ENCODE measurements at regions not wholly inside any gene's neighbourhood (a gene's known extent, or its start where the extent isn't known, plus 50 kb on each side); places are given as distances from the start of the nearest gene placed in this dataset.

GRCh38 chr11:90784241-90784814 is 561.5 kb upstream of the CHORDC1 start:
- H3K9me3 ChIP-seq = no peaks in the 10 kb centered on the region
- H3K4me3 ChIP-seq = no peak overlapping the region
- H3K4me1 ChIP-seq = peaks cover 22% of the 10 kb centered on the region
- no peaks in the 10 kb centered on the region for H3K36me3 ChIP-seq (replicated peaks)
- no peak for DNase-seq (ENCODE audit: low spot score in 2 of 2)
- no peaks in the 10 kb centered on the region for H3K27me3 ChIP-seq (ENCODE audit: low read depth)
- in situ Hi-C loops (cut with MboI; ENCODE audit: low sequenced_read_pairs) = no loop called here

GRCh38 chr11:90783111-90783510 is 560.3 kb upstream of the CHORDC1 start:
- H3K36me3 ChIP-seq (replicated peaks) = no peaks in the 10 kb centered on the region
- H3K4me1 ChIP-seq = peaks cover 22% of the 10 kb centered on the region
- H3K9me3 ChIP-seq = no peaks in the 10 kb centered on the region
- peak in 1 of 2 experiments; percentile 95 for DNase-seq (ENCODE audit: low spot score in 2 of 2)
- no peaks in the 10 kb centered on the region for H3K27me3 ChIP-seq (ENCODE audit: low read depth)
- in situ Hi-C loops (cut with MboI; ENCODE audit: low sequenced_read_pairs) = no loop called here
- no peak overlapping the region for H3K4me3 ChIP-seq

GRCh38 chr11:90779098-90779497 is 556.2 kb upstream of the CHORDC1 start:
- Histone ChIP-seq H3K9me3 (no peaks in the 10 kb centered on the region), H3K4me1 (peaks cover 20% of the 10 kb centered on the region), H3K27me3 (ENCODE audit: low read depth) (no peaks in the 10 kb centered on the region), H3K36me3 (replicated peaks) (no peaks in the 10 kb centered on the region), H3K4me3 (no peak overlapping the region)
- no peak for DNase-seq (ENCODE audit: low spot score in 2 of 2)
- in situ Hi-C loops (cut with MboI; ENCODE audit: low sequenced_read_pairs) = no loop called here

DNA sequence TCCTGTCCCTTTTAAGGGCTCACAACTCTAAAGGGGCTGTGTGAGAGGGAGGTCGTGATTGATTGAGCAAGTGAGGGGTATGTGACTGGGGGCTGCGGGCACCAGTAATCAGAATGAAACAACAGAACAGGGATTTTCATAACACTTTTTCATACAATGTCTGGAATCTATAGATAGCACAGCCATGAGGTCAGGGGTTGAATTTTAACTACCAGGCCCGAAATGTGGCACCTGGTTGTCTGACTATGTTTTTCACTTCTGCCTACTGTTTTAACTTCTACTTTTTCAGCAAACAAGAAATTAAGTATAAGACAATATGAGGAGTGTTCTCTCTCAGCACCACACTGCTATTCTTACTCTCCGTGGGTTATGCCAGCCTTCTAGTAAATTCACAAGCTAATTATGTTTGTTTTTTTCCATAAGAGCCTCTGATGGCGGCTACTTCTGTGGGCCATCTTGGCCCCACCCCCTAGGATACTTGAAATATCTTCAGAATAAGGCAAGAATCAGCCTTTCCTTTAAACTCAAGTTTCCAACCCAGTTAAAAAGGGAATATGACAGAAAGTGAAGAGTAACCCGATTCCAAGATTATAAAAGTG is 552.8 kb upstream of the CHORDC1 start:
- no peak for DNase-seq (ENCODE audit: low spot score in 2 of 2)
- in situ Hi-C loops (cut with MboI; ENCODE audit: low sequenced_read_pairs) = no loop called here
- Histone ChIP-seq H3K4me3 (no peak overlapping the region), H3K27me3 (ENCODE audit: low read depth) (no peaks in the 10 kb centered on the region), H3K9me3 (peaks cover 5% of the 10 kb centered on the region; the same call in 1 of the 2 replicates), H3K4me1 (peaks cover 5% of the 10 kb centered on the region; the same call in 1 of the 2 replicates), H3K36me3 (replicated peaks) (no peaks in the 10 kb centered on the region)

GRCh38 chr11:90774727-90775566 is 552.1 kb upstream of the CHORDC1 start:
- Histone ChIP-seq H3K36me3 (replicated peaks) (no peaks in the 10 kb centered on the region), H3K27me3 (ENCODE audit: low read depth) (no peaks in the 10 kb centered on the region), H3K4me1 (peaks cover 5% of the 10 kb centered on the region; the same call in 1 of the 2 replicates), H3K9me3 (peaks cover 5% of the 10 kb centered on the region; the same call in 1 of the 2 replicates), H3K4me3 (no peak overlapping the region)
- in situ Hi-C loops (cut with MboI; ENCODE audit: low sequenced_read_pairs) = no loop called here
- no peak for DNase-seq (ENCODE audit: low spot score in 2 of 2)

GRCh38 chr11:90770007-90770406 is 547.2 kb upstream of the CHORDC1 start:
- in situ Hi-C loops (cut with MboI; ENCODE audit: low sequenced_read_pairs) = no loop called here
- Histone ChIP-seq H3K27me3 (ENCODE audit: low read depth) (no peaks in the 10 kb centered on the region), H3K4me3 (no peak overlapping the region), H3K4me1 (peaks cover 5% of the 10 kb centered on the region; the same call in 1 of the 2 replicates), H3K36me3 (replicated peaks) (no peaks in the 10 kb centered on the region), H3K9me3 (peaks cover 5% of the 10 kb centered on the region; the same call in 1 of the 2 replicates)
- DNase-seq (ENCODE audit: low spot score in 2 of 2) = no peak

- H3K27me3 ChIP-seq (ENCODE audit: low read depth) = no peaks in the 10 kb centered on the region
- no peak for DNase-seq (ENCODE audit: low spot score in 2 of 2)
- H3K4me3 ChIP-seq = no peak overlapping the region
- H3K4me1 ChIP-seq = no peaks in the 10 kb centered on the region
- H3K36me3 ChIP-seq (replicated peaks) = no peaks in the 10 kb centered on the region
- no peaks in the 10 kb centered on the region for H3K9me3 ChIP-seq
- in situ Hi-C loops (cut with MboI; ENCODE audit: low sequenced_read_pairs) = no loop called here
Observed at GRCh38 chr11:90766121-90766520, 543.3 kb upstream of the CHORDC1 start.

DNA sequence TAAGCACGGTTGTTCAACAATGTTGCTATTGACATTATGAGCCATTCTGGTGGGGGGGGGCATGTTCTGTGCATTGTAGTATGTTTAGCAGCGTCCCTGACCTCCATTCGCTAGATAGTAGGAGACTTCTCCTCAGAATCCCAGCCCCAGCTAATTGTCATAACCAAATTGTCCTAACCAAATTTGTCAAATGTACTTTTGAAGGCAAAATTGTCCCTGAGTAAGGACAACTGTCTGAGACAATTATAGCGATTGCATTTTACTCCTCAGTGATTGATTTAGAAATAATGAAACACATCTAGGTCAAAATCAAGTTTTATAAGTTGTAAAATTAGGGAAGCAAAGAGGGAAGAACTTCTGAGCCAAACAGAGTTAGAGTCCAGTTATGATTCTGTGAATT is 541.8 kb upstream of the CHORDC1 start:
- H3K36me3 ChIP-seq (replicated peaks) = no peaks in the 10 kb centered on the region
- no peaks in the 10 kb centered on the region for H3K9me3 ChIP-seq
- in situ Hi-C loops (cut with MboI; ENCODE audit: low sequenced_read_pairs) = no loop called here
- no peak overlapping the region for H3K4me3 ChIP-seq
- H3K4me1 ChIP-seq = no peaks in the 10 kb centered on the region
- H3K27me3 ChIP-seq (ENCODE audit: low read depth) = no peaks in the 10 kb centered on the region
- DNase-seq (ENCODE audit: low spot score in 2 of 2) = no peak

DNA sequence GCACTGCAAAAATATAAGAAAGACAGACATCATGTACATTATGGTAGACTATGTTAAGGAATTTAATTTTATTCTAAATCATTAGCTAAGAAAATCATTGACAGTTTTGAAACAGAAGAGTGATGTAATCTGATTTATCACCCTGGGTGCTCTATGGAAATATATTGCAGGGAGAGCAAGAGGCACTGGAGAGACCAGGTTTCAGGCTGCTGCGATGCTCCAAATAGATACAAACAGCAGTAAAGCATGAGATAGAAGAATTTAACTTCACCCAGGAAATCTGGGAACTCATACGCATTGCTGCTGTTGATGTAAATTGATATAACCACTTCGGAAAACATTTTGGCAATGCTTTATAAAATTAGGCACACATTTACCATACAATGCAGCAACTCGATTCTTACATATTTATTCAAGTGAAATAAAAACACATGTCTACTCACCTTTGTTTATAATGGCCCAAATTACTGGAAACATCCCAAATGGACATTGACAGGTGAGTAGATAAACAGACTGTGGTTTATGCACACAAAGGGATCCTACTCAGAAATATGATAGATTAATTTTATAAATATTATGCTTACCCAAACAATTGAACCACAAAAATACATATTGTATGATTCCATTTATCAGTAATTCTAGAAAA is 535.1 kb upstream of the CHORDC1 start:
- Histone ChIP-seq H3K27me3 (ENCODE audit: low read depth) (peaks cover 5% of the 10 kb centered on the region; the same call in 1 of the 2 replicates), H3K4me3 (no peak overlapping the region), H3K9me3 (no peaks in the 10 kb centered on the region), H3K4me1 (no peaks in the 10 kb centered on the region), H3K36me3 (replicated peaks) (no peaks in the 10 kb centered on the region)
- in situ Hi-C loops (cut with MboI; ENCODE audit: low sequenced_read_pairs) = no loop called here
- DNase-seq (ENCODE audit: low spot score in 2 of 2) = no peak

GRCh38 chr11:90756617-90757016 is 533.8 kb upstream of the CHORDC1 start:
- in situ Hi-C loops (cut with MboI; ENCODE audit: low sequenced_read_pairs) = no loop called here
- no peak for DNase-seq (ENCODE audit: low spot score in 2 of 2)
- Histone ChIP-seq H3K9me3 (no peaks in the 10 kb centered on the region), H3K4me3 (no peak overlapping the region), H3K4me1 (no peaks in the 10 kb centered on the region), H3K27me3 (ENCODE audit: low read depth) (peaks cover 5% of the 10 kb centered on the region; the same call in 1 of the 2 replicates), H3K36me3 (replicated peaks) (no peaks in the 10 kb centered on the region)

- Histone ChIP-seq H3K9me3 (no peaks in the 10 kb centered on the region), H3K4me1 (no peaks in the 10 kb centered on the region), H3K4me3 (no peak overlapping the region), H3K27me3 (ENCODE audit: low read depth) (peaks cover 5% of the 10 kb centered on the region; the same call in 1 of the 2 replicates), H3K36me3 (replicated peaks) (no peaks in the 10 kb centered on the region)
- no peak for DNase-seq (ENCODE audit: low spot score in 2 of 2)
- in situ Hi-C loops (cut with MboI; ENCODE audit: low sequenced_read_pairs) = no loop called here
Observed at GRCh38 chr11:90753546-90753945, 530.7 kb upstream of the CHORDC1 start.

DNA sequence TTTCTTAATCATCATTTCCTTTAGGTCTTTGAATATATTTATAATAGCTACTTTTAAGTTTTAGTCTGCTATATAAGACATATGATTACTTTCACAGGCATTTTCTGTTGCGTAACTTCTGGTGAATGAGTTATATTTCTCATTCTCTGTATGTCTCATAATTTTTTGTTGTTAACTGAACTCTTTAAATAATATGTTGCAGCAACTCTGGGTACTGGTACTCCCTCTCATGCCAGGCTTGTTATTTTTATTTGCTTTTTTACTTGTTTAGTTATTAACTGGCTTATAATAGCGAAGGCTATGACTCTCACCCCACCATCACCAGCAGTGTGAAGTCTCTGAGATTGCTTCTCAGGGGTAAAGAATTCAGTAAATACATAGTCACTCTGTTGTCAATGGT is 524.2 kb upstream of the CHORDC1 start:
- in situ Hi-C loops (cut with MboI; ENCODE audit: low sequenced_read_pairs) = no loop called here
- peaks cover 3% of the 10 kb centered on the region; the same call in 1 of the 2 replicates for H3K27me3 ChIP-seq (ENCODE audit: low read depth)
- H3K9me3 ChIP-seq = no peaks in the 10 kb centered on the region
- H3K36me3 ChIP-seq (replicated peaks) = no peaks in the 10 kb centered on the region
- DNase-seq (ENCODE audit: low spot score in 2 of 2) = no peak
- H3K4me1 ChIP-seq = no peaks in the 10 kb centered on the region
- H3K4me3 ChIP-seq = no peak overlapping the region

DNA sequence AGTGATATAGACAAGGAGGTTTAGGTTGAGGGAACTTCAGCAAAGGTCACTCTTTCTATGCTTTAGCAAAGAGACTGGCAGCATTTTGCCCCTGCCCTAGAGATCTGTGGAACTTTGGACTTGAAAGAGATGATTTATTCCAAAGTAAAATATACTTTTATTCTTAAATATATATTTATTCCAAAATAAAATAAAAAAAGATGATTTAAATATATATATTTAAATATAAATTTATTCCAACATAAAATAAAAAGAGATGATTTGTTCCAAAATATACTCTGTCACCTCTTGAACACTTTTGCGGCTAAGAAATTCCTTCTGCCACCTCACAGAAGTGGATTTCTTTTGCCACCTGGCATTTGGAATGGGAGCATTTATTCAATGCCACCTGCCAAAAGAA is 521.3 kb upstream of the CHORDC1 start:
- in situ Hi-C loops (cut with MboI; ENCODE audit: low sequenced_read_pairs) = no loop called here
- H3K4me3 ChIP-seq = no peak overlapping the region
- no peaks in the 10 kb centered on the region for H3K36me3 ChIP-seq (replicated peaks)
- H3K4me1 ChIP-seq = no peaks in the 10 kb centered on the region
- no peak for DNase-seq (ENCODE audit: low spot score in 2 of 2)
- H3K27me3 ChIP-seq (ENCODE audit: low read depth) = peaks cover 4% of the 10 kb centered on the region
- no peaks in the 10 kb centered on the region for H3K9me3 ChIP-seq

All from HAP-1 (cell line).